Left lung (tissue), 4 donors: ENCODE measurements at regions not wholly inside any gene's neighbourhood (a gene's known extent, or its start where the extent isn't known, plus 50 kb on each side); places are given as distances from the start of the nearest gene placed in this dataset.

Source experiments
- ATAC-seq: fragments of 200-7000 bp; cut with Tn5 transposase; one replicate; pipeline ENCODE4 v1.9.1; 2020; ENCODE audit warnings: moderate library complexity
- DNase-seq, 4 donors: peaks; one replicate each; pipeline ENCODE4 v3.0.0-alpha.2; 2013 to 2020
- H3K27ac ChIP-seq, 2 donors: fragments of 200-600 bp; sonication (generic) in 1 of 2; one replicate each; pipeline versions ENCODE4 v1.5.0 to v1.8.0; 2020 to 2021
- H3K27me3 ChIP-seq, 2 donors: fragments of 200-600 bp; sonication (generic) in 1 of 2; one replicate each; pipeline versions ENCODE4 v1.5.0 to v1.8.0; 2020 to 2021
- H3K36me3 ChIP-seq, 2 donors: fragments of 200-600 bp; sonication (generic) in 1 of 2; one replicate each; pipeline versions ENCODE4 v1.5.0 to v1.8.0; 2020 to 2021
- H3K4me1 ChIP-seq, 2 donors: fragments of 200-600 bp; one replicate each; pipeline ENCODE4 v1.8.0; 2021
- H3K4me3 ChIP-seq, 2 donors: fragments of 200-600 bp; sonication (generic) in 1 of 2; one replicate each; pipeline versions ENCODE4 v1.5.0 to v1.8.0; 2020 to 2021; ENCODE audit warnings: mild to moderate bottlenecking in 1 of 2
- H3K9me3 ChIP-seq, 2 donors: fragments of 200-600 bp; sonication (generic) in 1 of 2; one replicate each; pipeline versions ENCODE4 v1.5.0 to v1.8.0; 2020 to 2021
- CTCF ChIP-seq, 2 donors: fragments of 200-600 bp; sonication (generic) in 1 of 2; IDR thresholded peaks; one replicate each; pipeline versions ENCODE4 v1.5.0 to v1.8.0; 2021; ENCODE audit warnings: antibody characterized with exemption in 2 of 2
- intact Hi-C, 2 donors: fragments of 100-400 bp; cut with DNase I; formaldehyde crosslinking; loops; one replicate each; pipeline versions ENCODE4 v1.11.2 to v1.14.2; 2022
- donor health status: DM: no; HTN: yes; CAD: no.
- donor health status: DM: no; HTN: no; CAD: no.

GRCh38 chr1:229076195-229076594, 194.7 kb upstream of the RAB4A start:
- no peak overlapping the region for H3K4me3 ChIP-seq
- intact Hi-C loops = no loop called here

DNA sequence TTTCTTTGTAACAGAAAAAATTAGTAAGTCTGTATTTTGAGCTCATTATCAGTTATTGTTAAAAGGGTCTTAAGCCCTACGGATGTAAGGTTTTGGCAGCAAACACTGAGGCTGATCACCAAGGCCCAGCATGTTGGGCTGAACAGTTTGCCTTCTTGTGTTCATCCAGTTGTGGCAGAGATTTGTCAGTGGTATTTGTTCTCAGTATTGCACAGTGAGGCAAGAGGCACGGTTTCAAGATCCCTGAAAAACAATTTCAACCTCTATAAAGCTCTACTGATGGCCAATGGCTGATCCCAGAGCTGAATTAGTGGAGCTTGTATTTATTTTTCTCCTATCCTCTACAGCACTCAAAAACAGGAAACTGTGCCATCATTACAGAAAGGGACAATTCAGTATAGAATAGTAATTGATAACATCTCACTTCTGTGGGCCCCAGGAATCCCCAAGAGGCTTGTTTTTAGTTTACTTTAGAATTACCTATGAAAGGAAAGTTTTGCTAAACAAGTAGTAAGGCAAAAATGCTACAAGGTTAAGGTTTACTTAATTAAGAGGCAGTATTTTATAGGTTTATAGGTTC, 191.8 kb upstream of the RAB4A start:
- Histone ChIP-seq H3K36me3 (no peaks in the 10 kb centered on the region), H3K27me3 (no peaks in the 10 kb centered on the region), H3K9me3 (peaks cover 0 to 22% of the 10 kb centered on the region in 2 donors), H3K4me3 (no peak overlapping the region), H3K27ac (no peak overlapping the region), H3K4me1 (no peaks in the 10 kb centered on the region)
- no peak for TF ChIP-seq CTCF (IDR thresholded peaks at IDR 0.05)
- no peak for ATAC-seq
- intact Hi-C loops = no loop called here
- no peak for DNase-seq

More at GRCh38 chr1:229076195-229076594, 194.7 kb upstream of the RAB4A start:
- ATAC-seq (no peak), DNase-seq (no peak)
- H3K36me3 ChIP-seq = no peaks in the 10 kb centered on the region
- no peak for TF ChIP-seq CTCF (IDR thresholded peaks at IDR 0.05)
- H3K4me1 ChIP-seq = peaks cover 0 to 5% of the 10 kb centered on the region in 2 donors
- H3K27me3 ChIP-seq = no peaks in the 10 kb centered on the region
- H3K27ac ChIP-seq = no peak overlapping the region
- H3K9me3 ChIP-seq = no peaks in the 10 kb centered on the region

GRCh38 chr1:229080361-229080760, 190.6 kb upstream of the RAB4A start:
- Histone ChIP-seq H3K36me3 (no peaks in the 10 kb centered on the region), H3K27ac (no peak overlapping the region), H3K9me3 (peaks cover 0 to 22% of the 10 kb centered on the region in 2 donors), H3K4me1 (no peaks in the 10 kb centered on the region), H3K4me3 (no peak overlapping the region), H3K27me3 (no peaks in the 10 kb centered on the region)
- no peak for DNase-seq
- no peak for ATAC-seq
- TF ChIP-seq CTCF (IDR thresholded peaks at IDR 0.05) = no peak
- intact Hi-C loops = no loop called here

DNA sequence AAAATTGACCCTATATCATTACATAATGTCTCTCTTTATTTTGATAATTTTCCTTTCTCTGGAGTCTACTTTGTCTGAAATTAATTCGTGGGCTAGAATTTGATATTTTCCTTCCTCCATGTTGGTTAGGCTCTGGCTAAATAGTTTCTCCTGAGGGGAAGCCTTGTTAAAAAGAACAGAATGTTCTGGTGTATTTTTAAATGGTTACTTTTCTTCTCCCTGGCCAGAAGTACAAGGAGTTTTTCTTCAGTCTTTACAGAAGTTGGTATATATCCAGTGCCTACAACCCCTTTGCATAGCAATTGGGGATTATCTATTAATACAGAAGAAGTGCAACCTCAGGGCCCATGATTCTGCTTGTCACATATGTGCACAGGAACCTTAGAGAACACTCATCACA, 185.6 kb upstream of the RAB4A start:
- DNase-seq = no peak
- no peaks in the 10 kb centered on the region for H3K27me3 ChIP-seq
- no peak for TF ChIP-seq CTCF (IDR thresholded peaks at IDR 0.05)
- peaks cover 0 to 22% of the 10 kb centered on the region in 2 donors for H3K9me3 ChIP-seq
- H3K4me3 ChIP-seq = no peak overlapping the region
- no peaks in the 10 kb centered on the region for H3K36me3 ChIP-seq
- no peaks in the 10 kb centered on the region for H3K4me1 ChIP-seq
- intact Hi-C loops = no loop called here
- no peak for ATAC-seq
- H3K27ac ChIP-seq = no peak overlapping the region

GRCh38 chr1:229086091-229086490, 184.8 kb upstream of the RAB4A start:
- Histone ChIP-seq H3K27ac (no peak overlapping the region), H3K9me3 (peaks cover 0 to 22% of the 10 kb centered on the region in 2 donors), H3K4me3 (no peak overlapping the region), H3K36me3 (no peaks in the 10 kb centered on the region), H3K4me1 (no peaks in the 10 kb centered on the region), H3K27me3 (no peaks in the 10 kb centered on the region)
- intact Hi-C loops = no loop called here
- no peak for TF ChIP-seq CTCF (IDR thresholded peaks at IDR 0.05)
- DNase-seq = no peak
- ATAC-seq = no peak
